HG02852 (cell line): ENCODE measurements at regions not wholly inside any gene's neighbourhood (a gene's known extent, or its start where the extent isn't known, plus 50 kb on each side); places are given as distances from the start of the nearest gene placed in this dataset.

ENCODE experiments used
- ATAC-seq: cut with Tn5 transposase; IDR thresholded peaks from one replicate; pipeline ENCODE4 v1.9.1; 2021; ENCODE audit warnings: mild to moderate bottlenecking, moderate library complexity; ENCODE audit not compliant: unreplicated experiment

DNA sequence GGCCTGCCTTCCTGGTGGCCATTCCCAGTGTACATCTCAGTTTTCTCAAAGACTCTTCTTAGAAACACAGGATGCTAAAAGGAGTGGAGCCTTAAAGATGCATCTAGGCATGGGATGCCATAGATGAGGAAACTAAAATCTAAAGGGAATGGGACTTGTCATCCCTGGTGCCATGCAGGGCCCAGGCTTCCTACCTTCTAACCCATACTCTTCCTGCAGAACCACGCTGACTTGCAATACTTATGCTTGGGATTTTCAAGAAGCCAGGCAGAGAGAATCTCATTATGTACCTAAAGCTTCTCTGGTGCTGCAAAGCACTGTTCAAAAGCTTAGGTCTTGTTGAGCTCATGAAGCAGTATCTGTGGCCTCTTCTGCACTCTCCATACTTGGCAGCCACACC, 329.1 kb downstream of the CYRIA start:
- no peak for ATAC-seq

GRCh38 chr2:16335947-16336346, 329.7 kb downstream of the CYRIA start:
- no peak for ATAC-seq

DNA sequence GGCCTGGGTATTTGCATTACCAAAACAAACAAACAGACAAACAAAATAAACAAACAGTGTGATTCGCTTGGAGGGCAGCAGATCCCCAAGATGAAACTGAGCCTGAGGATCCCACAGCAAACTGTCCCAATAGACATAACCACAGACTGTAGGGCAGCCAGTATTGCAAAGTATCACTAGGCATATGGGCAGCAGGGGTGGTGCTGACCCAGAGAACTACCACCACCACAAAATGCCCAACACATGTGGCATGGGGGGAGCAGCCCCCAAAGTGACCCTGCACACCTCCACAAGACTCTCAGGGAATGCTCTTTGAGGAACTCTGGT, 330.1 kb downstream of the CYRIA start:
- no peak for ATAC-seq

DNA sequence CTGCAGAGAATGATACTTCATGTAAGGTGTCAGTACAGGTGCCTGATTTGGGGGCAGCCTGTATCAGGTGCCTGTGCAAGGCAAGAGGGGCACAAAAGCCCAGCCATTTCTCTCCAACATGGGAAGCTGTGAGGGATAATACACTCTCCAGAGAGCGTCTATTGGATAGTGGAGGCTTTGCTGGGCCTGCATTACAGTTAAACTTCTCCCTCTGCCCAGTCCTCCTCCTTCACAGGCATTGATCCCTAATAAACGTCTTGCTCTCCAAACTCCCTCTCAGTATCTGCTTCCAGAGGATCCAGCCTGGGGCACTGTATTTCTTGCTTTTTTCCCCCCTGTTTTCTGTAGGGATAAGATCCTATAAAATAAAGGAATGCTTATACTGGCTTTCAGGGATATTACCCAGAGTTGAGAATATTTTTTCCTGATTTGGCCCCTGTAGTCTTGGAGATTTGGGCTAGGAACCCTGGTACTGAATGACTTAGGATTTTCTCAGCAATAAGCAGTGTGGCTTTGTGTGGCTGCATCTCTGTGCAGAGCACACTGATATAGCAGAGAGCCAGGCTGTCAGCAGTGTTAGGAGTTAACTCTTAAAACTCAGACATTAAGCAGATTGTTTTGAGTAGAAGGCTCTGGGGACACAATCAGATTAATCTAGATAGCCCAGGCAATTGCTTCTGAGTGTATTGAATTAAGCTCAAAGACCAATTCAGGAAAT, 330.6 kb downstream of the CYRIA start:
- no peak for ATAC-seq

- ATAC-seq: no peak
Observed at GRCh38 chr2:16334366-16334765, 331.3 kb downstream of the CYRIA start.

DNA sequence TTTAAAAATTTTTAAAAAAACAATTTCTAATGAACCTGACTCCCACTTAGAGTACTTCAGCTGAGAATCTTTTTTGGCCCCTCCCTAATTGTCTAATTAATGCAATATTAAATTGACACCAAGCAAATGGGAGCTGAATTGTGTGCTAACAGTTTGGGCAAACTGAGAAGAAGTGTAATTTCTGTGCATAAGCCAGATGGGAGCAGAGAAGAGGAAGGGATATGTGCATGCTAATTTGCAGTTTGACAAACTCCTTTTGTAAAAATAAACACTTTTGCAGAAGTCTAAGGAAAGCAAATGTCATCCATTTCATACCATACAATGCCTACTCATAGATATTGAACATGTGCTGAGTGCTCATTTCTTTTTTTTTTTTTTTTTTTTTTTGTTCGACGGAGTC, 332.0 kb downstream of the CYRIA start:
- no peak for ATAC-seq

- no peak for ATAC-seq
Observed at GRCh38 chr2:16332681-16333557, 332.7 kb downstream of the CYRIA start.

DNA sequence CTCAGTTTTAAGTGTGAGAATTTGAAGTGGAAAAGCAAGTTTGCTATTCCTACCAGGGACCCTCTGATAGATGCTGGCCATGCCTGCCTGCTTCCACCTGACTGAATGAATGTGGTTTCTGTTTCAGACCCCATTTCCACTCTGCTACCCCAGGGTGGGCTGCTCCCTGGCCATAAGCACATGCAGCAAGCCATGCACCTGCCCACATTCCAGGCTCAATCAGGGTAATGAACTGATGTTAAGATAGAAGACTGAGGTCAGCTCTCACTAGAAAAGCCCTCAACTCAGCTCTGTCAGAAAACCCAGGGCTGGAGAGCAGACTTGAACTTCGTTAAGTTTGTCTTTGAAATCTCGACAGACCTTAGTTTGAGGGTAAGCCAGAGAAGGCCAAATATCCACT, 333.9 kb downstream of the CYRIA start:
- no peak for ATAC-seq

DNA sequence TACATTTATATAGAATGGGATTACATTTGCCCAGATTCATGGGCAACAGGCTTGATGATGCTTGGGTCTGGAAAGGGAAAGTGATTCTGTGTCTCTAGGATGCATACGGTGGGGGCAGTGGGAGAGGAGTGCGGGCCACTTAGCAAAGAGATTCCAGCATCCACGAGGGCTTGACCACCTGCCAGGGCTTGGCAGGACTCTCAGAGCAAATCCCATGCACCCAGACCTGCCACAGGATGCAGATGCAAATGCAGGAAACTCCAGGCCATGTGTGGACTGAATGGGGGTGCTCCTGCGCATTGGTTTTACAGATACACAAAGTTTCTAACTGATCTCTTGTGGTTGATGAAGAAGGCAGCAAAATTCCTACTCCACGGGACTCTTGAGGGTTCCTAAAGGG, 334.7 kb downstream of the CYRIA start:
- ATAC-seq: no peak

GRCh38 chr2:16330571-16330970, 335.1 kb downstream of the CYRIA start:
- ATAC-seq: no peak

GRCh38 chr2:16330012-16330411, 335.6 kb downstream of the CYRIA start:
- no peak for ATAC-seq

GRCh38 chr2:16329421-16329820, 336.2 kb downstream of the CYRIA start:
- ATAC-seq: no peak

GRCh38 chr2:16328521-16329190, 337.0 kb downstream of the CYRIA start:
- ATAC-seq: no peak

DNA sequence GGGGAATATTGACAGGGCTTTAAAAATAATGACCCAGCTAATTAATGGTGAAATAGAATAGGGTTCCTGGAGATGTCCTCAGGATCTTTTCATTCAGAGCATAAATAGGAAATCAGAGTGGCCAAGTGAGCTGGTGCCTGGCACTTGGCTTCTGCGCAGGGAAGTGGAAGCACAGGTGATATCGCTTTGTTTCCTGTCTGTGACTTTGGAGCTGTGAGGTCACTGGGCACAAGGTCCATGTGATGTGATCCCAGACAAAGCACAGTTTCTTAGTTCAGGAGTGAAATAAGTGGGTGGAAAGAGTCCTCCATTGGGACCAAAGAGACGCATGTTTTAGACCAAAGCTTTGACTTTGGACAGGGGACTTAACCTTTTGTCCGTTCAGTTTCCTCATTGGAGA, 338.3 kb downstream of the CYRIA start:
- no peak for ATAC-seq

DNA sequence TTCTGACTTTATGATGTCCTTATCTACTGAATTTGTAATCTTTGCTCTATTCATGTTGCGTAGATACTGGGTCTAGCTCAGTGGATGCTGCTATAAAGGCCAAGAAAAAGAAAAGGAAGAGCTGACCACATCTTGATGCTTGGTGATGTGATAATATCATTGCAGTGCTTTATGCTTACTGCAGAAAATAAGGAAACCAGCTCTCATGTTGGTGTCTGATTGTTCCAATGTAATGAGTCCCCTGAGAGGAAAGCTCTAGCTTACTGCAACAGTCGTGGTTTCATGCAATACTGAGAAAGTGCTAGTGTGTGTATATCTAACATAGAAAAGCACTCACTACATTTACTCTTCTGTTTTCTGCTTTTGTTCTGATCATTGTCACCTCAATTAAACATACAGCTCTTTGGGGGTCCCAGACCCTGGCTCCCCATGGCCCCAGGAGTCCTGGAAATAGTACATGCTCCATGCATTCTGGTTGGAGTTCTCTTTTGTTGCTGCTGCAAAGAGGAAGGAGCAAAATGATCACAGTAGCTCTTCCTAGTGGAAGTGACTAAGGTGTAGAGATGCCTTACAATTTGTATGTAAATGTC, 338.8 kb downstream of the CYRIA start:
- ATAC-seq: no peak

DNA sequence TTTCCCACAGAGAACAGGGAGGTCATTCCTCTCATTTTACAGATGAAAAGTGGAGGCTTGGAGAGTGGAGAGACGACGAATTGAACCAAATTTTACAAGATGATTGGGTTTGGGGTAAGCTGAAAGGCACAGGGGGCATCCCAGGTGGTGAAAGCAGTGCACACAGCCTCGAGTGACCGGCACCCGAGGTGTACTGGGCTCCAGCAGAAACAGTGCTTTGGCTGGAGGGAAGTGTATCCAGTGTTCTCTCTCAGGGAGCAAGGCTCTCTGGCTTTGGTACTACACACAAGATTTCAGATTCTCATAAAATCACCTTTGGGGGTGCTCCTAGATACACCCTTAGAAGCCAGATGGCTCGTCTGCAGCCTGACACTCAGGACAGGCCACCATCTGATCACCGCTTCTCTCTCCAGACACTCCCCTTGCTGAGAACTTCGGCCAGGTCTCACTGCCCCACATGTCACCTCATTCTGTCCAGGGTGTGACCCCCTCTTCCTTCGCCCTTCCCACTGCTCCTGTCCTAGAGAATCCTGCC, 339.6 kb downstream of the CYRIA start:
- no peak for ATAC-seq

DNA sequence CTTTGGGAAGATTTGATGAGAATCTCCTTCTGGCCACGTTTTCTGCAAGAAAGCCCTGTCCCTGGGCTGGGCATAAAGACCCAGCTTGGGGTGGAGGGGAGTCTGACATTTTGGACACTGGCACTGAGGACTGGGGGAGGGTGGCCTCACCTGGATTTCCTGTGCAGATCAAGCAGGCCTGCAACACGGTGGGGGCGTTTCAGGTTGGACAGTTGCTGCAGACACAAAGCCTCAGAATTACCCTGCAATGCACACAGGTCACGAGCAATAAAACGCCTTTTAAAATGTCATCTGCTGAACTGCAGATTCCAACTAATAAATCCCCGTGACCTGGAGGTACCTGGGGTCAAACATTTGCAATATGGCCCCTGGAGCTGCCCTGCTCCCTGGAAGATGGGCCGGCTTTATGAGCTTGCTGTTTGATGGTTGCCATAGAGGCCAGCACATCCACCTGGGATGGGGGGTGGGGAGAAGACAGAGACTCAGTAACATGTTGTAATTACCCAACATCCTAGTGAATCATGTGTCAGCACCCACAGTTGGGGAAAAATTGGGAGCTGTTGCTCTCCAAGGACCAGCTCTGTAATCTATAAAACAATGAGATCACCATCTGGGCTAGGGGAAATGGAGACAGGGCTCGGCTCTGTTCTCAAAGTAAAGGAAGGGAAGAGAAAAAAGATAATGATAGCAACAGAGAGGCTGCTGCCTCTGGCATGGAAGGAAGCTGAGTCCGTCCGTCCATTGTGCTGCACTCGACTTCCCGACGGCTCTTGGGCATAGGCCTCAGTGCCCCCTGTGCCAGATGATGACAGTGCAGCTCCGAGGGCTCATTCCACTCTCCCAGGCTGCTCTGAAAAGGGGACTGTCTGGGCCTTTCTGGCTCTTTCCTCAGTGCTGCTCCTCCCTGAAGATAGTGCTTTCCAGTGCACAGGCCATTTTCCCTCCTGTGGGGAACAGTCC, 340.3 kb downstream of the CYRIA start:
- ATAC-seq: no peak

DNA sequence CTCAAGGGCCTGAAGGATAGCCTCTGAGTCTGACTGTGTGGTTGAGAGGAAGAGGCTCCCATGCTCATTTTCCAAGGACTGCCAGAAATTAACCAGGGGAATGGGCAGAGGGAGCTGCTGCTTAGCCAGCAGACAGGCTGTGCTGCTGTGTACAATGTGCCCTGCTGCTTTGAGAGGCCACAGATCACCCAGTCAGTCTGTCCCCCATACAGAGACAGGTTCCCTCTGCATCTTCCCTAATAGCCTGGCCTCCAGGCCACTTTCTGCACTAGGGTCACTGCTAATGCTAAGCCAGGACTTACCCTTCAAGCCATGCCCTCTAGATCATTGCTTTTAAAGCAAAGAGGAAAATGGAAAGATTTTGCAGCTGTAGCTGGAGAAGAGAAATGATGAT, 341.1 kb downstream of the CYRIA start:
- ATAC-seq: no peak

DNA sequence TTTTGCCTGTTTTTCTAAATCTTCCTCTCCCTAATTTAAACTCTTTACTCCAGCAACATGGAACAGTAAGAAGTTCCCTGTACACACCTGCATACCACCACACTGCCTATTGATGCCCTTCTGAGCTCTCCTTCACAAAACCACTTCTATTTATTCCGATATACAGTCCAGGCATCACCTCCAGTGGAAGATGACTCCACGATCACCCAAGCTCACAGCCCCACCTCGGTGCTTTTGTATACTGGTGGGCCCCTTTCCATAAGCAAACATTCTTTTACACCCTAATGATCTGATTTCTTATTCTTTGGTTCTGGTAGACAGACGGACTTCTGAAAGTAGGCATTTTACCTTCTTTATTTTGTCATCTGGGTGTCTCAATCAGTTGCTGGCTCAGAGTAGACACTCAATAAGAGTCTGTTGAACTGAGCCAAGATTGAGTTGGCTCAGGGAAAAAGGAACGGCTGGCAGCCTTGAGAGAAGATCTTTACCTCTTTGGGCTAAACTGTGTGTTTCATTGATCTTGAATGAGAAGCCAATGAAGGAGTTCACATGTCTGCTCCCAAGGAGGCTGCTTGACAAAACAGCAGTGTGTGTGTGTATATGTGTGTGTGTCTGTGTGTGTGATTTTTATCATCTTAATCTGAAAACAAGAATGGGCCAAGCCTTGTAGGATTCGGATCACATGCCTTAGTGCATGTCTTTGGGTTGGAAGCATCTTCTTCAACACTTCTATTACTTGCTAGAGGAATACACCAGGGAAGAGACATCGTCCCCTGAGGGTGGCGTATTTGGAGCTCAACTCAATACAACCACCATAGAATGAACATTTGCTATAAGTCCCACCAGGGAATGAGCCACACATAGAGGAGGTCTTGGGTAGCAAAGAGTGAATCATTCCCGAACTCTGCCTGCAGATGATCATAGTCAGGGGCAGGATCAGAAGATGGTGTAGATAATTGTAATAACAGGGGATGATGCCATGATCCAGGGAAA, 341.8 kb downstream of the CYRIA start:
- ATAC-seq: no peak
